Gastrocnemius medialis (tissue), 4 donors: ENCODE measurements at regions not wholly inside any gene's neighbourhood (a gene's known extent, or its start where the extent isn't known, plus 50 kb on each side); places are given as distances from the start of the nearest gene placed in this dataset.

Experiments
- POLR2A ChIP-seq, 2 donors: fragments of 450-650 bp; IDR thresholded peaks; one replicate each; pipeline ENCODE4 v1.6.1; 2017; ENCODE audit warnings: antibody characterized with exemption in 2 of 2, mild to moderate bottlenecking in 2 of 2, moderate library complexity in 2 of 2
- TF ChIP-seq, protein P1 (sequence below), 5 experiments: fragments of 450-650 bp in 3 of 5; fragments of 200-600 bp in 2 of 5; sonication (generic) in 2 of 5; IDR thresholded peaks in 4 of 5; conservative IDR thresholded peaks in 1 of 5; 1 replicate in 4 of 5; 2 replicates in 1 of 5; pipeline ENCODE4 v1.5.1; 2016 to 2019; ENCODE audit warnings: antibody characterized with exemption in 5 of 5, mild to moderate bottlenecking in 3 of 5, moderate library complexity in 3 of 5

DNA sequence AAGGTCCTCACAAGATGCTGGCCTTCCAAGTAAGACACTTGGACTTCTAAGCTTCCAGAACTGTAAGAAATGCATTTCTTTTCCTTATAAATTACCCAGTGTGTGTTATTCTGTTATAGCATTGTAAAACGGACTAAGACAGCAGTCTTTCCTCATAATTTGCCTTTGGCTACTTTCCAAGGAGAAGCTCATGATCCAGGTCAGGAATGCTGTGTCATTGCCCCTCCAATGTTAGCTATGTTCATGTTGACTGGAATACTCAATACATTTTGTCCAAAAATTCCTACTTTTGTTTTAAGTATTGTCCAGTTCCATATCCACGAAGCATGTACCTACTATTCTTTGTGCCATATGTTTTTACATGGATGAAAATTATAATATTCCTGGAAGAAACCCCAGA lies 234.6 kb downstream of the HS3ST3A1 start:
- TF ChIP-seq, protein P1, sequence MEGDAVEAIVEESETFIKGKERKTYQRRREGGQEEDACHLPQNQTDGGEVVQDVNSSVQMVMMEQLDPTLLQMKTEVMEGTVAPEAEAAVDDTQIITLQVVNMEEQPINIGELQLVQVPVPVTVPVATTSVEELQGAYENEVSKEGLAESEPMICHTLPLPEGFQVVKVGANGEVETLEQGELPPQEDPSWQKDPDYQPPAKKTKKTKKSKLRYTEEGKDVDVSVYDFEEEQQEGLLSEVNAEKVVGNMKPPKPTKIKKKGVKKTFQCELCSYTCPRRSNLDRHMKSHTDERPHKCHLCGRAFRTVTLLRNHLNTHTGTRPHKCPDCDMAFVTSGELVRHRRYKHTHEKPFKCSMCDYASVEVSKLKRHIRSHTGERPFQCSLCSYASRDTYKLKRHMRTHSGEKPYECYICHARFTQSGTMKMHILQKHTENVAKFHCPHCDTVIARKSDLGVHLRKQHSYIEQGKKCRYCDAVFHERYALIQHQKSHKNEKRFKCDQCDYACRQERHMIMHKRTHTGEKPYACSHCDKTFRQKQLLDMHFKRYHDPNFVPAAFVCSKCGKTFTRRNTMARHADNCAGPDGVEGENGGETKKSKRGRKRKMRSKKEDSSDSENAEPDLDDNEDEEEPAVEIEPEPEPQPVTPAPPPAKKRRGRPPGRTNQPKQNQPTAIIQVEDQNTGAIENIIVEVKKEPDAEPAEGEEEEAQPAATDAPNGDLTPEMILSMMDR (IDR thresholded peaks at IDR 0.05 in 4 of 5, conservative IDR thresholded peaks at IDR 0.05 in 1 of 5) = no peak
- no peak for TF ChIP-seq POLR2A (IDR thresholded peaks at IDR 0.05)
